GM12878 (cell line): ENCODE measurements at regions not wholly inside any gene's neighbourhood (a gene's known extent, or its start where the extent isn't known, plus 50 kb on each side); places are given as distances from the start of the nearest gene placed in this dataset.

Experiments
- ATAC-seq: fragments of 200-7000 bp; cut with Tn5 transposase; 3 replicates; pipeline ENCODE4 v1.9.1; 2020; ENCODE audit warnings: mild to moderate bottlenecking, moderate library complexity
- BruUV-seq: library from RNA; stranded (reverse); fragments of 400-500 nt; replicated peaks from 2 replicates; lab custom pipeline; 2021; lab: Mats Ljungman, UMichigan
- CTCF ChIA-PET: fragments of 300-600 bp; sonication (Branson Sonifier 250); formaldehyde crosslinking; extraction: SDS; loops from one replicate; lab custom pipeline; 2021; ENCODE audit warnings: inconsistent platforms; lab: Yijun Ruan, JAX
- POLR2A ChIA-PET: fragments of 350-600 bp; formaldehyde crosslinking; extraction: SDS; loops from one replicate; lab custom pipeline; 2021; ENCODE audit warnings: inconsistent platforms; lab: Charles Lee
- RAD21 ChIA-PET: fragments of 300-600 bp; sonication (Branson Sonifier 250); formaldehyde crosslinking; loops from one replicate; lab custom pipeline; 2023; ENCODE audit warnings: antibody characterized with exemption; ENCODE audit not compliant: unreplicated experiment; lab: Charles Lee
- SMC1A ChIA-PET: fragments of 300-600 bp; sonication (Branson Sonifier 250); formaldehyde crosslinking; loops from one replicate; lab custom pipeline; 2023; ENCODE audit not compliant: unreplicated experiment, uncharacterized antibody; lab: Charles Lee
- DNase-seq: peaks from one replicate; pipeline ENCODE4 v3.0.0-alpha.2; 2011; ENCODE audit warnings: low read depth, low spot score
- FAIRE-seq: peaks from 3 replicates; lab custom pipeline; 2011; peaks lifted over from hg19 to GRCh38; lab: Jason Lieb, UNC
- H2AFZ ChIP-seq: 2 replicates; pipeline ENCODE4 v1.6.0; 2011; ENCODE audit warnings: low read depth, low read length, control low read depth; ENCODE audit not compliant: control insufficient read depth
- H3K27ac ChIP-seq: 2 replicates; pipeline ENCODE4 v1.5.1; 2011; ENCODE audit warnings: control low read depth; ENCODE audit not compliant: control insufficient read depth, insufficient read depth
- H3K27me3 ChIP-seq, 2 experiments: replicated peaks in 1 of 2; 2 replicates each; pipeline versions ENCODE4 v1.6.0 to v1.6.1; 2011; ENCODE audit warnings: low read length in 1 of 2; ENCODE audit not compliant: control insufficient read depth in 2 of 2, insufficient read depth in 2 of 2
- H3K36me3 ChIP-seq, 2 experiments: 2 replicates each; pipeline ENCODE4 v1.5.1; 2011; ENCODE audit warnings: low read length in 1 of 2; ENCODE audit not compliant: control insufficient read depth in 2 of 2, insufficient read depth in 2 of 2
- H3K4me1 ChIP-seq: 2 replicates; pipeline ENCODE4 v1.6.1; 2011; ENCODE audit warnings: mild to moderate bottlenecking, low read length, moderate library complexity, mixed read lengths; ENCODE audit not compliant: control insufficient read depth, insufficient read depth
- H3K4me2 ChIP-seq: 2 replicates; pipeline ENCODE4 v1.6.0; 2011; ENCODE audit warnings: control low read depth; ENCODE audit not compliant: control insufficient read depth, insufficient read depth
- H3K4me3 ChIP-seq: fragments of 200-600 bp; sonication (generic); 2 replicates; pipeline ENCODE4 v1.5.1; 2016
- H3K79me2 ChIP-seq: 2 replicates; pipeline ENCODE4 v1.6.0; 2011; ENCODE audit warnings: low read length; ENCODE audit not compliant: control insufficient read depth, insufficient read depth
- H3K9ac ChIP-seq: 2 replicates; pipeline ENCODE4 v1.8.0; 2011; ENCODE audit warnings: low read length, control low read depth, mixed read lengths; ENCODE audit not compliant: control insufficient read depth, insufficient read depth
- H3K9me3 ChIP-seq: replicated peaks from 3 replicates; pipeline ENCODE4 v1.5.1; 2011; ENCODE audit warnings: mild to moderate bottlenecking, low read length; ENCODE audit not compliant: control insufficient read depth, insufficient read depth
- H4K20me1 ChIP-seq: 2 replicates; pipeline ENCODE4 v1.6.0; 2011; ENCODE audit not compliant: control insufficient read depth, insufficient read depth
- RELA ChIP-seq: fragments of 450-650 bp; IDR thresholded peaks from 2 replicates; pipeline ENCODE4 v1.8.0; 2014; ENCODE audit warnings: borderline replicate concordance; ENCODE audit not compliant: partially characterized antibody
- WGBS: methylation state at CpG from one replicate; pipeline ENCODE4 v1.1.6; 2016; ENCODE audit warnings: low lambda C conversion rate; ENCODE audit not compliant: insufficient replicate concordance, insufficient coverage; ENCODE audit errors: missing lambda C conversion rate; 5-methylcytosine and 5-hydroxymethylcytosine counted together
- in situ Hi-C: fragments of 300-500 bp; cut with MboI; formaldehyde crosslinking; loops from 9 replicates; pipeline ENCODE4 v1.14.3; 2018; ENCODE audit warnings: mixed read lengths
- intact Hi-C: fragments of 100-400 bp; cut with micrococcal nuclease; formaldehyde crosslinking; loops from one replicate; pipeline ENCODE4 v1.14.2; 2022; ENCODE audit not compliant: unreplicated experiment
- TF ChIP-seq, protein P1 (sequence below): IDR thresholded peaks from 2 replicates; pipeline ENCODE4 v1.6.1; 2011; ENCODE audit warnings: mild to moderate bottlenecking, low read depth, low read length, moderate library complexity; ENCODE audit not compliant: insufficient replicate concordance
- TF ChIP-seq, protein P2 (sequence below): fragments of 450-650 bp; conservative IDR thresholded peaks from 2 replicates; pipeline ENCODE4 v1.6.1; 2017; ENCODE audit warnings: mild to moderate bottlenecking, moderate library complexity
- TF ChIP-seq, protein P3 (sequence below): fragments of 450-650 bp; formaldehyde crosslinking; IDR thresholded peaks from 2 replicates; pipeline ENCODE4 v1.5.0; 2022; ENCODE audit warnings: mild to moderate bottlenecking, missing genetic modification characterization

DNA sequence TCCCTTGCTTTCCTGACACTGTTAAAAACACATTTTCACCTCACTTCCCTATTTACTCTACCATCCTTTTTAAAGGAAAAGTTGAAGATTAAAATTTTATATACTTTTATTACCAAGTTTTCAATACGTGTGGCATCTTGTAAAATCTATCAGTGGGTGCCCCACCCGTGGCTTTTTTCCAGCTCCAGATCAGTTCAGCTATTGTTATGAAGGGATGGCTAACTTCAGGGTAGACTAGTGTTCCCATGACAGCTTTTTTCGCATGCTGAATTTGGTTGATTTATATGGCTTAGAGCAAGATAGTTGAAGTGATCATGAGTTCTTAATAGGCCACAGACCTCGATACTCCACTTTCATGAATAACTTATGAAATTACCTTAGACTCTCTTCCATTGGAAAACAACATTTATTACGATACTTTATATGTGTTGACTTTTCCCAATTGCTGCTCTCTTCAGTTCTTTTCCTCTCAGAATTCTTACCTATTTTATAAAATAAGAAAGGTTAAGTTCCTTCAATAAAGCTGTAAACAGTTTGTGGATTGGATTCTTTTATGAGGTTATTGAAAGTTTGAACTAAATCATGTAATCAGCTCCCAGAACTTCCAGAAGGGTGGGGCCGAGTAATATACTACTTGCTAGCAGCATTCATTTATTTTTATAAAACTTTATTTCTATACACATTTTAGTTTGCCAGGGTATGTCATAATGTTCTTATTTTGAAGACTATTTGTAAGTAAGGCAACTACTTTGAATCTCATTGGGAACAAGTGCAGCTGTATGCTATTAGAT is 680.9 kb downstream of the SATB2 start:
- TF ChIP-seq, protein P1, sequence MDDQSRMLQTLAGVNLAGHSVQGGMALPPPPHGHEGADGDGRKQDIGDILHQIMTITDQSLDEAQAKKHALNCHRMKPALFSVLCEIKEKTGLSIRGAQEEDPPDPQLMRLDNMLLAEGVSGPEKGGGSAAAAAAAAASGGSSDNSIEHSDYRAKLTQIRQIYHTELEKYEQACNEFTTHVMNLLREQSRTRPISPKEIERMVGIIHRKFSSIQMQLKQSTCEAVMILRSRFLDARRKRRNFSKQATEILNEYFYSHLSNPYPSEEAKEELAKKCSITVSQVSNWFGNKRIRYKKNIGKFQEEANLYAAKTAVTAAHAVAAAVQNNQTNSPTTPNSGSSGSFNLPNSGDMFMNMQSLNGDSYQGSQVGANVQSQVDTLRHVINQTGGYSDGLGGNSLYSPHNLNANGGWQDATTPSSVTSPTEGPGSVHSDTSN, result no peak
- TF ChIP-seq, protein P2, sequence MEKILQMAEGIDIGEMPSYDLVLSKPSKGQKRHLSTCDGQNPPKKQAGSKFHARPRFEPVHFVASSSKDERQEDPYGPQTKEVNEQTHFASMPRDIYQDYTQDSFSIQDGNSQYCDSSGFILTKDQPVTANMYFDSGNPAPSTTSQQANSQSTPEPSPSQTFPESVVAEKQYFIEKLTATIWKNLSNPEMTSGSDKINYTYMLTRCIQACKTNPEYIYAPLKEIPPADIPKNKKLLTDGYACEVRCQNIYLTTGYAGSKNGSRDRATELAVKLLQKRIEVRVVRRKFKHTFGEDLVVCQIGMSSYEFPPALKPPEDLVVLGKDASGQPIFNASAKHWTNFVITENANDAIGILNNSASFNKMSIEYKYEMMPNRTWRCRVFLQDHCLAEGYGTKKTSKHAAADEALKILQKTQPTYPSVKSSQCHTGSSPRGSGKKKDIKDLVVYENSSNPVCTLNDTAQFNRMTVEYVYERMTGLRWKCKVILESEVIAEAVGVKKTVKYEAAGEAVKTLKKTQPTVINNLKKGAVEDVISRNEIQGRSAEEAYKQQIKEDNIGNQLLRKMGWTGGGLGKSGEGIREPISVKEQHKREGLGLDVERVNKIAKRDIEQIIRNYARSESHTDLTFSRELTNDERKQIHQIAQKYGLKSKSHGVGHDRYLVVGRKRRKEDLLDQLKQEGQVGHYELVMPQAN, result no peak
- no peak for TF ChIP-seq RELA
- TF ChIP-seq, protein P3, sequence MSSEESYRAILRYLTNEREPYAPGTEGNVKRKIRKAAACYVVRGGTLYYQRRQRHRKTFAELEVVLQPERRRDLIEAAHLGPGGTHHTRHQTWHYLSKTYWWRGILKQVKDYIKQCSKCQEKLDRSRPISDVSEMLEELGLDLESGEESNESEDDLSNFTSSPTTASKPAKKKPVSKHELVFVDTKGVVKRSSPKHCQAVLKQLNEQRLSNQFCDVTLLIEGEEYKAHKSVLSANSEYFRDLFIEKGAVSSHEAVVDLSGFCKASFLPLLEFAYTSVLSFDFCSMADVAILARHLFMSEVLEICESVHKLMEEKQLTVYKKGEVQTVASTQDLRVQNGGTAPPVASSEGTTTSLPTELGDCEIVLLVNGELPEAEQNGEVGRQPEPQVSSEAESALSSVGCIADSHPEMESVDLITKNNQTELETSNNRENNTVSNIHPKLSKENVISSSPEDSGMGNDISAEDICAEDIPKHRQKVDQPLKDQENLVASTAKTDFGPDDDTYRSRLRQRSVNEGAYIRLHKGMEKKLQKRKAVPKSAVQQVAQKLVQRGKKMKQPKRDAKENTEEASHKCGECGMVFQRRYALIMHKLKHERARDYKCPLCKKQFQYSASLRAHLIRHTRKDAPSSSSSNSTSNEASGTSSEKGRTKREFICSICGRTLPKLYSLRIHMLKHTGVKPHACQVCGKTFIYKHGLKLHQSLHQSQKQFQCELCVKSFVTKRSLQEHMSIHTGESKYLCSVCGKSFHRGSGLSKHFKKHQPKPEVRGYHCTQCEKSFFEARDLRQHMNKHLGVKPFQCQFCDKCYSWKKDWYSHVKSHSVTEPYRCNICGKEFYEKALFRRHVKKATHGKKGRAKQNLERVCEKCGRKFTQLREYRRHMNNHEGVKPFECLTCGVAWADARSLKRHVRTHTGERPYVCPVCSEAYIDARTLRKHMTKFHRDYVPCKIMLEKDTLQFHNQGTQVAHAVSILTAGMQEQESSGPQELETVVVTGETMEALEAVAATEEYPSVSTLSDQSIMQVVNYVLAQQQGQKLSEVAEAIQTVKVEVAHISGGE (CRISPR knock-in tag), result no peak
- no peak overlapping the region for H3K27ac ChIP-seq

More for the DNA sequence above, 680.9 kb downstream of the SATB2 start:
- no peaks in the 10 kb centered on the region for H3K9me3 ChIP-seq
- no peaks in the 10 kb centered on the region for H3K79me2 ChIP-seq
- ChIA-PET CTCF (interaction anchor here (1.1 to 2.6 kb wide), 5 partner anchors 11 to 119 kb away, joined by 4 to 16 read pairs (median 6); no protein-coding TSS in a partner anchor), POLR2A (interaction anchor here (0.6 to 1.1 kb wide), 3 partner anchors 15 to 58 kb away, joined by 3 to 4 read pairs (median 3); no protein-coding TSS in a partner anchor), SMC1A (interaction anchor here (0.6 to 9.9 kb wide), 23 partner anchors 9 to 481 kb away, joined by 3 to 130 read pairs (median 5); no protein-coding TSS in a partner anchor), RAD21 (interaction anchor here (0.7 to 5.4 kb wide), 13 partner anchors 11 to 137 kb away, joined by 3 to 33 read pairs (median 4); no protein-coding TSS in a partner anchor)
- ATAC-seq (no peak), FAIRE-seq (no peak), DNase-seq (no peak)
- no peaks in the 10 kb centered on the region for H4K20me1 ChIP-seq
- intact Hi-C loops (no loop called here), in situ Hi-C loops (no loop called here)
- no peak overlapping the region for H2AFZ ChIP-seq
- no peaks in the 10 kb centered on the region for H3K27me3 ChIP-seq
- WGBS, result 21% methylated on average over 6 of the region's 6 CpGs
- no peak overlapping the region for H3K4me3 ChIP-seq
- H3K4me2 ChIP-seq, result no peak overlapping the region
- no peaks in the 10 kb centered on the region for H3K36me3 ChIP-seq
- H3K4me1 ChIP-seq, result no peaks in the 10 kb centered on the region
- BruUV-seq, result no TSS peak
- no peak overlapping the region for H3K9ac ChIP-seq
